ENCODE measurements at regions not wholly inside any gene's neighbourhood (a gene's known extent, or its start where the extent isn't known, plus 50 kb on each side); places are given as distances from the start of the nearest gene placed in this dataset.

DNA sequence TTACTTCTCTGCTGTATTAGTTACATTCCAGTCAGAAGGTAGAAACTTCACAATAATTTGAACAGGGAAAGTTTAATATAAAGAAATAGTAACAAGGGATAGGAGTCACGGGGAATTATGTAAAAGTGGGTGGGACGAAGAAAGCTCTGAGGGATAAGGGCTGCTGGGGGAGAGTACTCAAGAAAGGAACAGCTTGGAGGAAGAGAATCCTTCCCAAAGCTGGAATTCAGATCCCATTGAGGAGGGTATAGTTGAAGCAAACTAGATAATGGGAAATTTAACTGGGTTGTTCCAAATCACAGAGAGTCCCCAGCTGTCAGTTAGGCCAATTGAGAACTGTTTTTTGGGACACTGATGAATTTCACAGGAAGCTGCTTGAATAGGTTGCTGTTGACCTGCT lies 53.2 kb upstream of the MACC1 start:
- no peak for TF ChIP-seq POLR2A (IDR thresholded peaks at IDR 0.05)
- TF ChIP-seq CTCF (IDR thresholded peaks at IDR 0.05) = no peak

All from Peyer's patch (tissue), 4 donors.